ENCODE measurements at regions not wholly inside any gene's neighbourhood (a gene's known extent, or its start where the extent isn't known, plus 50 kb on each side); places are given as distances from the start of the nearest gene placed in this dataset.

GRCh38 chr7:445020-445419 lies 74.6 kb downstream of the PDGFA start:
- intact Hi-C loops (cut with DNase I, micrococcal nuclease), result no loop called here
- ATAC-seq (no peak), DNase-seq (no peak)
- H3K9me3 ChIP-seq, result no peaks in the 10 kb centered on the region
- no peak overlapping the region for H3K4me3 ChIP-seq
- no peaks in the 10 kb centered on the region for H3K36me3 ChIP-seq (ENCODE audit: low read depth)
- TF ChIP-seq, protein P1, sequence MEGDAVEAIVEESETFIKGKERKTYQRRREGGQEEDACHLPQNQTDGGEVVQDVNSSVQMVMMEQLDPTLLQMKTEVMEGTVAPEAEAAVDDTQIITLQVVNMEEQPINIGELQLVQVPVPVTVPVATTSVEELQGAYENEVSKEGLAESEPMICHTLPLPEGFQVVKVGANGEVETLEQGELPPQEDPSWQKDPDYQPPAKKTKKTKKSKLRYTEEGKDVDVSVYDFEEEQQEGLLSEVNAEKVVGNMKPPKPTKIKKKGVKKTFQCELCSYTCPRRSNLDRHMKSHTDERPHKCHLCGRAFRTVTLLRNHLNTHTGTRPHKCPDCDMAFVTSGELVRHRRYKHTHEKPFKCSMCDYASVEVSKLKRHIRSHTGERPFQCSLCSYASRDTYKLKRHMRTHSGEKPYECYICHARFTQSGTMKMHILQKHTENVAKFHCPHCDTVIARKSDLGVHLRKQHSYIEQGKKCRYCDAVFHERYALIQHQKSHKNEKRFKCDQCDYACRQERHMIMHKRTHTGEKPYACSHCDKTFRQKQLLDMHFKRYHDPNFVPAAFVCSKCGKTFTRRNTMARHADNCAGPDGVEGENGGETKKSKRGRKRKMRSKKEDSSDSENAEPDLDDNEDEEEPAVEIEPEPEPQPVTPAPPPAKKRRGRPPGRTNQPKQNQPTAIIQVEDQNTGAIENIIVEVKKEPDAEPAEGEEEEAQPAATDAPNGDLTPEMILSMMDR (IDR thresholded peaks at IDR 0.05), result no peak
- no peaks in the 10 kb centered on the region for H3K4me1 ChIP-seq (ENCODE audit: low read depth)

- intact Hi-C loops (cut with DNase I, micrococcal nuclease), result no loop called here
- ATAC-seq, result no peak
These were observed 73.9 kb downstream of the PDGFA start for GRCh38 chr7:445563-446288.

GRCh38 chr7:446289-446935 lies 73.2 kb downstream of the PDGFA start:
- ATAC-seq, result no peak
- intact Hi-C loops (cut with DNase I, micrococcal nuclease), result no loop called here
- Histone ChIP-seq H3K9me3 (no peaks in the 10 kb centered on the region), H3K36me3 (ENCODE audit: low read depth) (no peaks in the 10 kb centered on the region), H3K4me3 (no peak overlapping the region), H3K4me1 (ENCODE audit: low read depth) (no peaks in the 10 kb centered on the region)
- peak in 1 of 3 donors; percentile 45 for DNase-seq
- TF ChIP-seq, protein P1 (IDR thresholded peaks at IDR 0.05), result no peak

More at GRCh38 chr7:445563-446288, 73.9 kb downstream of the PDGFA start:
- H3K36me3 ChIP-seq (ENCODE audit: low read depth), result no peaks in the 10 kb centered on the region
- TF ChIP-seq, protein P1 (IDR thresholded peaks at IDR 0.05), result no peak
- no peaks in the 10 kb centered on the region for H3K4me1 ChIP-seq (ENCODE audit: low read depth)
- no peak overlapping the region for H3K4me3 ChIP-seq
- no peaks in the 10 kb centered on the region for H3K9me3 ChIP-seq
- peak in 1 of 3 donors; percentile 43 for DNase-seq

Data from mucosa of descending colon (tissue), 3 donors.